ENCODE measurements at regions not wholly inside any gene's neighbourhood (a gene's known extent, or its start where the extent isn't known, plus 50 kb on each side); places are given as distances from the start of the nearest gene placed in this dataset.

- no peak for DNase-seq
- Histone ChIP-seq H3K27ac (no peak overlapping the region), H3K36me3 (no peaks in the 10 kb centered on the region), H3K27me3 (replicated peaks in 1 of 7) (no peaks in the 10 kb centered on the region), H3K4me3 (no peak overlapping the region), H3K9me3 (peaks cover 0 to 26% (median 5%) of the 10 kb centered on the region in 8 donors), H3K4me1 (no peaks in the 10 kb centered on the region)
- no peak for TF ChIP-seq POLR2A (IDR thresholded peaks at IDR 0.05)
- no peak for TF ChIP-seq POLR2AphosphoS5 (IDR thresholded peaks at IDR 0.05)
- no peak for TF ChIP-seq CTCF (IDR thresholded peaks at IDR 0.05 in 8 of 11, conservative IDR thresholded peaks at IDR 0.05 in 3 of 11)
- intact Hi-C loops (cut with DNase I; ENCODE audit: low total_unique reads): no loop called here
Measured at GRCh38 chr13:37460166-37460565, 138.4 kb downstream of the POSTN start.

GRCh38 chr13:37457612-37458011 lies 141.0 kb downstream of the POSTN start:
- Histone ChIP-seq H3K27ac (no peak overlapping the region), H3K4me1 (no peaks in the 10 kb centered on the region), H3K36me3 (no peaks in the 10 kb centered on the region), H3K27me3 (replicated peaks in 1 of 7) (no peaks in the 10 kb centered on the region), H3K4me3 (no peak overlapping the region), H3K9me3 (peaks cover 0 to 29% (median 4%) of the 10 kb centered on the region in 8 donors)
- DNase-seq: no peak
- TF ChIP-seq POLR2A (IDR thresholded peaks at IDR 0.05): no peak
- no peak for TF ChIP-seq POLR2AphosphoS5 (IDR thresholded peaks at IDR 0.05)
- no peak for TF ChIP-seq CTCF (IDR thresholded peaks at IDR 0.05 in 8 of 11, conservative IDR thresholded peaks at IDR 0.05 in 3 of 11)
- 74 to 83% (median 80%) methylated on average over 4 of the region's 4 CpGs for WGBS, 5 donors
- intact Hi-C loops (cut with DNase I; ENCODE audit: low total_unique reads): no loop called here

GRCh38 chr13:37456506-37456905 lies 142.1 kb downstream of the POSTN start:
- Histone ChIP-seq H3K9me3 (peaks cover 0 to 28% (median 4%) of the 10 kb centered on the region in 8 donors), H3K36me3 (no peaks in the 10 kb centered on the region), H3K27me3 (replicated peaks in 1 of 7) (no peaks in the 10 kb centered on the region), H3K27ac (no peak overlapping the region), H3K4me1 (no peaks in the 10 kb centered on the region), H3K4me3 (no peak overlapping the region)
- intact Hi-C loops (cut with DNase I; ENCODE audit: low total_unique reads): no loop called here
- WGBS, 5 donors: 57 to 83% (median 71%) methylated on average over 4 of the region's 4 CpGs
- no peak for DNase-seq
- TF ChIP-seq POLR2A (IDR thresholded peaks at IDR 0.05) (no peak), CTCF (IDR thresholded peaks at IDR 0.05 in 8 of 11, conservative IDR thresholded peaks at IDR 0.05 in 3 of 11) (no peak), POLR2AphosphoS5 (IDR thresholded peaks at IDR 0.05) (no peak)

GRCh38 chr13:37456041-37456440 lies 142.5 kb downstream of the POSTN start:
- intact Hi-C loops (cut with DNase I; ENCODE audit: low total_unique reads): no loop called here
- Histone ChIP-seq H3K27me3 (replicated peaks in 1 of 7) (no peaks in the 10 kb centered on the region), H3K36me3 (no peaks in the 10 kb centered on the region), H3K4me1 (no peaks in the 10 kb centered on the region), H3K27ac (no peak overlapping the region), H3K4me3 (no peak overlapping the region), H3K9me3 (peaks cover 0 to 28% (median 4%) of the 10 kb centered on the region in 8 donors)
- TF ChIP-seq CTCF (IDR thresholded peaks at IDR 0.05 in 8 of 11, conservative IDR thresholded peaks at IDR 0.05 in 3 of 11) (no peak), POLR2AphosphoS5 (IDR thresholded peaks at IDR 0.05) (no peak), POLR2A (IDR thresholded peaks at IDR 0.05) (no peak)
- DNase-seq: no peak
- WGBS, 5 donors: 59 to 82% (median 72%) methylated on average over 1 of the region's 1 CpG
